Keratinocyte (primary cell): ENCODE measurements at regions not wholly inside any gene's neighbourhood (a gene's known extent, or its start where the extent isn't known, plus 50 kb on each side); places are given as distances from the start of the nearest gene placed in this dataset.

Source experiments
- DNase-seq: peaks from one replicate; pipeline ENCODE4 v3.0.0-alpha.2; 2011; ENCODE audit warnings: low read depth, missing footprints, low spot score
- FAIRE-seq: peaks from 2 replicates; lab custom pipeline; 2011; peaks lifted over from hg19 to GRCh38; lab: Jason Lieb, UNC
- H2AFZ ChIP-seq: 2 replicates; pipeline ENCODE4 v1.6.0; 2012; ENCODE audit warnings: low read length, control low read depth, inconsistent platforms; ENCODE audit not compliant: control insufficient read depth
- H3K27ac ChIP-seq: 2 replicates; pipeline ENCODE4 v1.5.1; 2011; ENCODE audit warnings: low read length; ENCODE audit not compliant: control insufficient read depth, insufficient read depth
- H3K27me3 ChIP-seq: 3 replicates; pipeline ENCODE4 v1.6.0; 2011; ENCODE audit warnings: low read length; ENCODE audit not compliant: control insufficient read depth, insufficient read depth; ENCODE audit errors: extremely low read depth
- H3K36me3 ChIP-seq, 2 experiments: 2 replicates in 1 of 2; 3 replicates in 1 of 2; pipeline ENCODE4 v1.5.1; 2011; ENCODE audit warnings: low read length in 2 of 2, mild to moderate bottlenecking in 1 of 2; ENCODE audit not compliant: control insufficient read depth in 2 of 2, insufficient read depth in 2 of 2; ENCODE audit errors: extremely low read depth in 1 of 2
- H3K4me1 ChIP-seq: 3 replicates; pipeline ENCODE4 v1.5.1; 2011; ENCODE audit warnings: low read length; ENCODE audit not compliant: control insufficient read depth, insufficient read depth; ENCODE audit errors: extremely low read depth
- H3K4me2 ChIP-seq: 3 replicates; pipeline ENCODE4 v1.6.0; 2011; ENCODE audit warnings: low read depth, low read length; ENCODE audit not compliant: control insufficient read depth, insufficient read depth; ENCODE audit errors: extremely low read depth
- H3K4me3 ChIP-seq, 3 experiments: fragments of 200-600 bp in 1 of 3; sonication (generic) in 1 of 3; 2 replicates in 2 of 3; 3 replicates in 1 of 3; pipeline ENCODE4 v1.5.1; 2011 to 2016; ENCODE audit warnings: low read length in 3 of 3, mild to moderate bottlenecking in 3 of 3, control low read depth in 2 of 3, inconsistent platforms in 1 of 3, low read depth in 1 of 3, mixed read lengths in 1 of 3, mixed run types in 1 of 3, moderate library complexity in 1 of 3; ENCODE audit not compliant: control insufficient read depth in 2 of 3, insufficient read depth in 2 of 3; ENCODE audit errors: extremely low read depth in 1 of 3
- H3K79me2 ChIP-seq: 2 replicates; pipeline ENCODE4 v1.6.0; 2012; ENCODE audit warnings: low read length; ENCODE audit not compliant: control insufficient read depth, insufficient read depth
- H3K9ac ChIP-seq: 3 replicates; pipeline ENCODE4 v1.6.0; 2011; ENCODE audit warnings: low read length; ENCODE audit not compliant: control insufficient read depth, insufficient read depth; ENCODE audit errors: extremely low read depth
- H3K9me1 ChIP-seq: 3 replicates; pipeline ENCODE4 v1.6.0; 2011; ENCODE audit warnings: low read length; ENCODE audit not compliant: control insufficient read depth, insufficient read depth; ENCODE audit errors: extremely low read depth
- H3K9me3 ChIP-seq: 2 replicates; pipeline ENCODE4 v1.5.1; 2012; ENCODE audit warnings: low read depth, low read length; ENCODE audit not compliant: control insufficient read depth
- H4K20me1 ChIP-seq: 3 replicates; pipeline ENCODE4 v1.6.0; 2011; ENCODE audit warnings: low read length; ENCODE audit not compliant: control insufficient read depth, insufficient read depth; ENCODE audit errors: extremely low read depth
- CTCF ChIP-seq, 3 experiments: IDR thresholded peaks in 1 of 3; conservative IDR thresholded peaks in 1 of 3; optimal IDR thresholded peaks in 1 of 3; 2 replicates in 2 of 3; 3 replicates in 1 of 3; pipeline versions ENCODE3 to v1.5.1; 2011; ENCODE audit warnings: low read length in 3 of 3, mild to moderate bottlenecking in 3 of 3, moderate library complexity in 2 of 3, control low read depth in 1 of 3, inconsistent platforms in 1 of 3; ENCODE audit not compliant: insufficient read depth in 2 of 3; ENCODE audit errors: extremely low read depth in 1 of 3
- EZH2 ChIP-seq: IDR thresholded peaks from one replicate; pipeline ENCODE4 v1.6.1; 2012; ENCODE audit warnings: inconsistent platforms, mild to moderate bottlenecking, low read length, moderate library complexity
- dilution Hi-C: fragments of 300-500 bp; cut with MboI; formaldehyde crosslinking; loops from one replicate; pipeline ENCODE4 v1.7.0; 2020; ENCODE audit warnings: low sequenced_read_pairs; ENCODE audit not compliant: extremely low pct_ligation_motif_present

GRCh38 chr20:39378776-39379175 lies 416.6 kb downstream of the DHX35 start:
- TF ChIP-seq EZH2 (no peak), CTCF (optimal IDR thresholded peaks at IDR 0.05 in 1 of 3, IDR thresholded peaks at IDR 0.05 in 1 of 3, conservative IDR thresholded peaks at IDR 0.05 in 1 of 3; ENCODE audit: extremely low read depth in 1 of 3, insufficient read depth in 2 of 3, low read length in 3 of 3) (no peak)
- FAIRE-seq (no peak), DNase-seq (no peak)
- Histone ChIP-seq H2AFZ (no peak overlapping the region), H3K9me1 (no peaks in the 10 kb centered on the region), H3K9me3 (no peaks in the 10 kb centered on the region), H3K36me3 (no peaks in the 10 kb centered on the region), H3K4me1 (no peaks in the 10 kb centered on the region), H4K20me1 (no peaks in the 10 kb centered on the region), H3K9ac (no peak overlapping the region), H3K4me2 (no peak overlapping the region), H3K79me2 (no peaks in the 10 kb centered on the region), H3K27me3 (no peaks in the 10 kb centered on the region), H3K27ac (no peak overlapping the region), H3K4me3 (no peak overlapping the region)
- dilution Hi-C loops = no loop called here

GRCh38 chr20:39376788-39377187 lies 414.6 kb downstream of the DHX35 start:
- Histone ChIP-seq H3K79me2 (no peaks in the 10 kb centered on the region), H2AFZ (no peak overlapping the region), H3K9me3 (no peaks in the 10 kb centered on the region), H3K4me3 (no peak overlapping the region), H3K27me3 (no peaks in the 10 kb centered on the region), H4K20me1 (no peaks in the 10 kb centered on the region), H3K36me3 (no peaks in the 10 kb centered on the region), H3K4me2 (no peak overlapping the region), H3K9me1 (no peaks in the 10 kb centered on the region), H3K9ac (no peak overlapping the region), H3K27ac (no peak overlapping the region), H3K4me1 (no peaks in the 10 kb centered on the region)
- dilution Hi-C loops = no loop called here
- FAIRE-seq (no peak), DNase-seq (no peak)
- TF ChIP-seq EZH2 (no peak), CTCF (optimal IDR thresholded peaks at IDR 0.05 in 1 of 3, IDR thresholded peaks at IDR 0.05 in 1 of 3, conservative IDR thresholded peaks at IDR 0.05 in 1 of 3; ENCODE audit: extremely low read depth in 1 of 3, insufficient read depth in 2 of 3, low read length in 3 of 3) (no peak)
